Tibial artery (tissue), 4 donors: ENCODE measurements at regions not wholly inside any gene's neighbourhood (a gene's known extent, or its start where the extent isn't known, plus 50 kb on each side); places are given as distances from the start of the nearest gene placed in this dataset.

Source experiments
- DNase-seq, 2 donors: peaks; one replicate each; pipeline ENCODE4 v3.0.0-alpha.2; 2019
- H3K27ac ChIP-seq, 2 donors: fragments of 200-600 bp; sonication (generic) in 1 of 2; 1 replicate in 1 of 2; 2 replicates in 1 of 2; pipeline ENCODE4 v1.5.1; 2018 to 2019; ENCODE audit warnings: mild to moderate bottlenecking in 1 of 2
- H3K27me3 ChIP-seq, 2 donors: fragments of 200-600 bp; sonication (generic) in 1 of 2; one replicate each; pipeline versions ENCODE4 v1.5.1 to v1.6.0; 2016 to 2019
- H3K36me3 ChIP-seq, 3 donors: fragments of 200-600 bp; sonication (generic) in 2 of 3; one replicate each; pipeline ENCODE4 v1.5.1; 2016 to 2019; ENCODE audit warnings: mild to moderate bottlenecking in 2 of 3
- H3K4me1 ChIP-seq, 4 donors: fragments of 200-600 bp; sonication (generic) in 2 of 4; 1 replicate in 3 of 4; 2 replicates in 1 of 4; pipeline ENCODE4 v1.5.1; 2016 to 2019
- H3K4me3 ChIP-seq, 2 donors: fragments of 200-600 bp; sonication (generic) in 1 of 2; 1 replicate in 1 of 2; 2 replicates in 1 of 2; pipeline ENCODE4 v1.5.1; 2018 to 2019; ENCODE audit warnings: mild to moderate bottlenecking in 2 of 2
- H3K9me3 ChIP-seq, 3 donors: fragments of 200-600 bp; sonication (generic) in 1 of 3; one replicate each; pipeline ENCODE4 v1.5.1; 2016 to 2019
- CTCF ChIP-seq, 2 experiments: fragments of 200-600 bp in 1 of 2; fragments of 450-650 bp in 1 of 2; IDR thresholded peaks; one replicate each; pipeline ENCODE4 v1.5.1; 2017 to 2019; ENCODE audit warnings: antibody characterized with exemption in 2 of 2, mild to moderate bottlenecking in 1 of 2, moderate library complexity in 1 of 2
- intact Hi-C: fragments of 100-400 bp; cut with DNase I; formaldehyde crosslinking; loops from one replicate; pipeline ENCODE4 v1.15.0; 2023; ENCODE audit warnings: low total_unique reads

GRCh38 chr17:26792486-26792885 is 501.4 kb upstream of the WSB1 start:
- H3K27me3 ChIP-seq = no peaks in the 10 kb centered on the region
- no peaks in the 10 kb centered on the region for H3K4me1 ChIP-seq
- H3K9me3 ChIP-seq = peaks cover 0 to 42% (median 40%) of the 10 kb centered on the region in 3 donors
- no peak overlapping the region for H3K4me3 ChIP-seq
- no peak overlapping the region for H3K27ac ChIP-seq
- intact Hi-C loops = no loop called here
- no peak for TF ChIP-seq CTCF (IDR thresholded peaks at IDR 0.05)
- DNase-seq = no peak
- no peaks in the 10 kb centered on the region for H3K36me3 ChIP-seq

- no peak for TF ChIP-seq CTCF (IDR thresholded peaks at IDR 0.05)
- Histone ChIP-seq H3K4me1 (no peaks in the 10 kb centered on the region), H3K4me3 (no peak overlapping the region), H3K36me3 (no peaks in the 10 kb centered on the region), H3K27ac (no peak overlapping the region), H3K9me3 (peaks cover 0 to 37% (median 30%) of the 10 kb centered on the region in 3 donors), H3K27me3 (no peaks in the 10 kb centered on the region)
- intact Hi-C loops = no loop called here
- no peak for DNase-seq
Measured at GRCh38 chr17:26807024-26807423, 486.9 kb upstream of the WSB1 start.

- no peak for TF ChIP-seq CTCF (IDR thresholded peaks at IDR 0.05)
- H3K9me3 ChIP-seq = peaks cover 0 to 37% (median 21%) of the 10 kb centered on the region in 3 donors
- no peak overlapping the region for H3K4me3 ChIP-seq
- no peak for DNase-seq
- H3K27me3 ChIP-seq = no peaks in the 10 kb centered on the region
- H3K36me3 ChIP-seq = no peaks in the 10 kb centered on the region
- H3K4me1 ChIP-seq = no peaks in the 10 kb centered on the region
- no peak overlapping the region for H3K27ac ChIP-seq
- intact Hi-C loops = no loop called here
Measured at GRCh38 chr17:26809033-26809432, 484.9 kb upstream of the WSB1 start.

- H3K9me3 ChIP-seq = peaks cover 4 to 48% (median 43%) of the 10 kb centered on the region in 3 donors
- H3K27ac ChIP-seq = no peak overlapping the region
- H3K27me3 ChIP-seq = no peaks in the 10 kb centered on the region
- no peaks in the 10 kb centered on the region for H3K36me3 ChIP-seq
- no peaks in the 10 kb centered on the region for H3K4me1 ChIP-seq
- intact Hi-C loops = no loop called here
- DNase-seq = no peak
- H3K4me3 ChIP-seq = no peak overlapping the region
- TF ChIP-seq CTCF (IDR thresholded peaks at IDR 0.05) = no peak
Measured at GRCh38 chr17:26818736-26819135, 475.2 kb upstream of the WSB1 start.
